HL-60 (cell line): ENCODE measurements at regions not wholly inside any gene's neighbourhood (a gene's known extent, or its start where the extent isn't known, plus 50 kb on each side); places are given as distances from the start of the nearest gene placed in this dataset.

ENCODE experiments used
- DNase-seq, 2 experiments: peaks; one replicate each; pipeline ENCODE4 v3.0.0-alpha.2; 2010 to 2020; ENCODE audit warnings: low read depth in 1 of 2, low spot score in 1 of 2
- H3K27ac ChIP-seq: fragments of 250-450 bp; sonication (Bioruptor Pico); replicated peaks from 2 replicates; pipeline ENCODE4 v1.5.1; 2020; ENCODE audit warnings: mild to moderate bottlenecking, moderate library complexity
- H3K27me3 ChIP-seq: fragments of 250-450 bp; sonication (Bioruptor Pico); 2 replicates; pipeline ENCODE4 v1.5.1; 2021; ENCODE audit warnings: mild to moderate bottlenecking, moderate library complexity; ENCODE audit not compliant: insufficient read depth, poor library complexity, severe bottlenecking
- H3K4me3 ChIP-seq: replicated peaks from 2 replicates; pipeline ENCODE4 v1.5.1; 2011; ENCODE audit warnings: mild to moderate bottlenecking, control low read depth, low read length; ENCODE audit not compliant: insufficient read depth
- GABPA ChIP-seq: IDR thresholded peaks from 2 replicates; pipeline ENCODE4 v1.6.1; 2012; ENCODE audit warnings: low read depth
- POLR2AphosphoS5 ChIP-seq: IDR thresholded peaks from 2 replicates; pipeline ENCODE4 v1.6.1; 2012; ENCODE audit warnings: low read depth
- SPI1 ChIP-seq: IDR thresholded peaks from 2 replicates; pipeline ENCODE4 v1.6.1; 2012; ENCODE audit warnings: low read depth, mild to moderate bottlenecking, borderline replicate concordance
- TF ChIP-seq, protein P1 (sequence below): IDR thresholded peaks from 2 replicates; pipeline ENCODE4 v1.6.1; 2012; ENCODE audit warnings: low read depth; ENCODE audit not compliant: insufficient replicate concordance
- TF ChIP-seq, protein P2 (sequence below): IDR thresholded peaks from one replicate; pipeline ENCODE4 v1.5.1; 2011; ENCODE audit warnings: low read length, control low read depth, inconsistent platforms; ENCODE audit not compliant: insufficient read depth

DNA sequence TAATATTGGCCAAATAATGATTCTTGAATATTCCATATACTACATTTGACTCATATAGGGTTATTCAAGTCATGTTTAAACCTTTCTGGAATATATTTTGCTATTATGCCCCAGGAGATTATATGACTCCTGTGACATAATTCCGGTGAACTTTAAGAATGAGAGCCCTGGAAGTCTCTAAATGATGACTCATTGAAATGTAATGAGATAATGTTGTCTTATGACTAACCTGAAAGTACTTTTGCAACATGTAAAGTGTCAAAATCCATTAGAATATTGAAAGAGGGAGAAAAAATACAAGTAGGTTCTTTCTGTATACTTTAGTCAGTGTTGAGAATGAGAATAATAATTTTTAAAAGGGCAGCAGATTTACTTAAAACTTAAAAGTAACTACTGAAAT is 830.4 kb downstream of the MAT2B start:
- no peak for DNase-seq
- H3K4me3 ChIP-seq = no peak overlapping the region
- H3K27ac ChIP-seq = no peak overlapping the region
- TF ChIP-seq POLR2AphosphoS5 (no peak), SPI1 (no peak), GABPA (no peak)
- TF ChIP-seq, protein P1, sequence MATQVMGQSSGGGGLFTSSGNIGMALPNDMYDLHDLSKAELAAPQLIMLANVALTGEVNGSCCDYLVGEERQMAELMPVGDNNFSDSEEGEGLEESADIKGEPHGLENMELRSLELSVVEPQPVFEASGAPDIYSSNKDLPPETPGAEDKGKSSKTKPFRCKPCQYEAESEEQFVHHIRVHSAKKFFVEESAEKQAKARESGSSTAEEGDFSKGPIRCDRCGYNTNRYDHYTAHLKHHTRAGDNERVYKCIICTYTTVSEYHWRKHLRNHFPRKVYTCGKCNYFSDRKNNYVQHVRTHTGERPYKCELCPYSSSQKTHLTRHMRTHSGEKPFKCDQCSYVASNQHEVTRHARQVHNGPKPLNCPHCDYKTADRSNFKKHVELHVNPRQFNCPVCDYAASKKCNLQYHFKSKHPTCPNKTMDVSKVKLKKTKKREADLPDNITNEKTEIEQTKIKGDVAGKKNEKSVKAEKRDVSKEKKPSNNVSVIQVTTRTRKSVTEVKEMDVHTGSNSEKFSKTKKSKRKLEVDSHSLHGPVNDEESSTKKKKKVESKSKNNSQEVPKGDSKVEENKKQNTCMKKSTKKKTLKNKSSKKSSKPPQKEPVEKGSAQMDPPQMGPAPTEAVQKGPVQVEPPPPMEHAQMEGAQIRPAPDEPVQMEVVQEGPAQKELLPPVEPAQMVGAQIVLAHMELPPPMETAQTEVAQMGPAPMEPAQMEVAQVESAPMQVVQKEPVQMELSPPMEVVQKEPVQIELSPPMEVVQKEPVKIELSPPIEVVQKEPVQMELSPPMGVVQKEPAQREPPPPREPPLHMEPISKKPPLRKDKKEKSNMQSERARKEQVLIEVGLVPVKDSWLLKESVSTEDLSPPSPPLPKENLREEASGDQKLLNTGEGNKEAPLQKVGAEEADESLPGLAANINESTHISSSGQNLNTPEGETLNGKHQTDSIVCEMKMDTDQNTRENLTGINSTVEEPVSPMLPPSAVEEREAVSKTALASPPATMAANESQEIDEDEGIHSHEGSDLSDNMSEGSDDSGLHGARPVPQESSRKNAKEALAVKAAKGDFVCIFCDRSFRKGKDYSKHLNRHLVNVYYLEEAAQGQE = no peak
- TF ChIP-seq, protein P2, sequence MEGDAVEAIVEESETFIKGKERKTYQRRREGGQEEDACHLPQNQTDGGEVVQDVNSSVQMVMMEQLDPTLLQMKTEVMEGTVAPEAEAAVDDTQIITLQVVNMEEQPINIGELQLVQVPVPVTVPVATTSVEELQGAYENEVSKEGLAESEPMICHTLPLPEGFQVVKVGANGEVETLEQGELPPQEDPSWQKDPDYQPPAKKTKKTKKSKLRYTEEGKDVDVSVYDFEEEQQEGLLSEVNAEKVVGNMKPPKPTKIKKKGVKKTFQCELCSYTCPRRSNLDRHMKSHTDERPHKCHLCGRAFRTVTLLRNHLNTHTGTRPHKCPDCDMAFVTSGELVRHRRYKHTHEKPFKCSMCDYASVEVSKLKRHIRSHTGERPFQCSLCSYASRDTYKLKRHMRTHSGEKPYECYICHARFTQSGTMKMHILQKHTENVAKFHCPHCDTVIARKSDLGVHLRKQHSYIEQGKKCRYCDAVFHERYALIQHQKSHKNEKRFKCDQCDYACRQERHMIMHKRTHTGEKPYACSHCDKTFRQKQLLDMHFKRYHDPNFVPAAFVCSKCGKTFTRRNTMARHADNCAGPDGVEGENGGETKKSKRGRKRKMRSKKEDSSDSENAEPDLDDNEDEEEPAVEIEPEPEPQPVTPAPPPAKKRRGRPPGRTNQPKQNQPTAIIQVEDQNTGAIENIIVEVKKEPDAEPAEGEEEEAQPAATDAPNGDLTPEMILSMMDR = no peak
- H3K27me3 ChIP-seq = no peaks in the 10 kb centered on the region

DNA sequence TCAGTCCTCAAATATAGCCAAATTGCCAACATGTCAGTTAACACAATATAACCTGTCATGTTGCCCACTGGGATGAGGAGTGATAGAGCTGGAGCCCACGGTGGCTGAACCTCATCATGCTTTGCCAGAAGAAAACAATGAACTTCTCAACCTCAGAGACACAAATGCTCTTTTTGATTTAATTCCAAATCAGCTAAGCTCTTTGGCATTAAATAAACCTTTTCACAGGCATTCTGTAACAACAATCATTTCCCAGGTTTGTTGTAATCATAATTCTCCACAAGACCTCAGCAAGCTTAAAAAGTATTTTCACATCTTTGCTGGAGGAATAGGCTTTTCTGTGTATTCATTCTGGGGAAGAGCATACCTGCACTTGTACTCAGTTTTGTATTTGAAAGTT is 830.9 kb downstream of the MAT2B start:
- H3K27ac ChIP-seq = no peak overlapping the region
- TF ChIP-seq POLR2AphosphoS5 (no peak), GABPA (no peak), SPI1 (no peak)
- TF ChIP-seq, protein P1 = no peak
- TF ChIP-seq, protein P2 = no peak
- no peak overlapping the region for H3K4me3 ChIP-seq
- DNase-seq = no peak
- no peaks in the 10 kb centered on the region for H3K27me3 ChIP-seq

DNA sequence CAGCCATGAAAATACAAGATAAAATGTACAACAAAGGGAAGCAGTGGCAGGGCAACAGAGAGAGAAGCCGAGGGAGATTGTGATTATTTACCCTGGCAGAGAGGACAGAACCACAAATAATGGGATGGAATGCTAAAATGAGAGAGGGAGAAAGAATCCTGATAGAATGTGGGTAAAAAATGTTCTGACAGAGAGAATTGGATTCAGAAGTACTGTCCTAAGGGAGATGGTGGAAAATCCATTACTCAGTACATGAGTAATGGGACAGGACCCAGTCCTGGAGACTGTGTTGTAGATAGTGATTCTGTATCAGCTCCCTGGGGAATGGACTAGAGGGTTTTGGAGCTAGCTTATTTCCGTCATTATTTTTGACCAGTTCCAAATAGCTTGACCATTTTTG is 831.5 kb downstream of the MAT2B start:
- Histone ChIP-seq H3K4me3 (no peak overlapping the region), H3K27me3 (no peaks in the 10 kb centered on the region), H3K27ac (no peak overlapping the region)
- TF ChIP-seq GABPA (no peak), SPI1 (no peak), POLR2AphosphoS5 (no peak)
- TF ChIP-seq, protein P1 = no peak
- TF ChIP-seq, protein P2 = no peak
- DNase-seq = no peak
